ENCODE measurements at regions not wholly inside any gene's neighbourhood (a gene's known extent, or its start where the extent isn't known, plus 50 kb on each side); places are given as distances from the start of the nearest gene placed in this dataset.

GRCh38 chr2:180291060-180291459, 284.0 kb upstream of the CWC22 start:
- TF ChIP-seq CTCF (IDR thresholded peaks at IDR 0.05 in 8 of 11, conservative IDR thresholded peaks at IDR 0.05 in 3 of 11) (no peak), POLR2A (IDR thresholded peaks at IDR 0.05) (no peak)

Data from spleen (tissue), 7 donors.